ENCODE measurements at regions not wholly inside any gene's neighbourhood (a gene's known extent, or its start where the extent isn't known, plus 50 kb on each side); places are given as distances from the start of the nearest gene placed in this dataset.
A peak's percentile ranks its signal among the peaks of the same experiment; 100 is the strongest.

- TF ChIP-seq CTCF (IDR thresholded peaks at IDR 0.05; ENCODE audit: insufficient read depth, low read depth, low read length, missing control alignments), result no peak
- no peak overlapping the region for H3K4me3 ChIP-seq (ENCODE audit: low read depth, low read length)
- DNase-seq (ENCODE audit: low read depth), result no peak
Measured at GRCh38 chr1:194159941-194160340, 973.5 kb upstream of the B3GALT2 start.

GRCh38 chr1:194155962-194156361, 969.5 kb upstream of the B3GALT2 start:
- TF ChIP-seq CTCF (IDR thresholded peaks at IDR 0.05; ENCODE audit: insufficient read depth, low read depth, low read length, missing control alignments), result no peak
- no peak overlapping the region for H3K4me3 ChIP-seq (ENCODE audit: low read depth, low read length)
- no peak for DNase-seq (ENCODE audit: low read depth)

GRCh38 chr1:194151056-194151455, 964.6 kb upstream of the B3GALT2 start:
- TF ChIP-seq CTCF (IDR thresholded peaks at IDR 0.05; ENCODE audit: insufficient read depth, low read depth, low read length, missing control alignments), result no peak
- DNase-seq (ENCODE audit: low read depth), result no peak
- peak overlapping the region; percentile 27; the same call in 1 of the 2 replicates for H3K4me3 ChIP-seq (ENCODE audit: low read depth, low read length)

- TF ChIP-seq CTCF (IDR thresholded peaks at IDR 0.05; ENCODE audit: insufficient read depth, low read depth, low read length, missing control alignments), result no peak
- DNase-seq (ENCODE audit: low read depth), result no peak
- no peak overlapping the region for H3K4me3 ChIP-seq (ENCODE audit: low read depth, low read length)
Measured at GRCh38 chr1:194150242-194150641, 963.8 kb upstream of the B3GALT2 start.

GRCh38 chr1:194133152-194133551, 946.7 kb upstream of the B3GALT2 start:
- DNase-seq (ENCODE audit: low read depth), result no peak
- no peak for TF ChIP-seq CTCF (IDR thresholded peaks at IDR 0.05; ENCODE audit: insufficient read depth, low read depth, low read length, missing control alignments)
- no peak overlapping the region for H3K4me3 ChIP-seq (ENCODE audit: low read depth, low read length)

GRCh38 chr1:194118086-194118485, 931.7 kb upstream of the B3GALT2 start:
- no peak for DNase-seq (ENCODE audit: low read depth)
- H3K4me3 ChIP-seq (ENCODE audit: low read depth, low read length), result no peak overlapping the region
- no peak for TF ChIP-seq CTCF (IDR thresholded peaks at IDR 0.05; ENCODE audit: insufficient read depth, low read depth, low read length, missing control alignments)

- TF ChIP-seq CTCF (IDR thresholded peaks at IDR 0.05; ENCODE audit: insufficient read depth, low read depth, low read length, missing control alignments), result no peak
- DNase-seq (ENCODE audit: low read depth), result peak; percentile 7
Measured at GRCh38 chr1:194117582-194117981, 931.2 kb upstream of the B3GALT2 start.

More at GRCh38 chr1:194117582-194117981, 931.2 kb upstream of the B3GALT2 start:
- no peak overlapping the region for H3K4me3 ChIP-seq (ENCODE audit: low read depth, low read length)
